ENCODE measurements at regions not wholly inside any gene's neighbourhood (a gene's known extent, or its start where the extent isn't known, plus 50 kb on each side); places are given as distances from the start of the nearest gene placed in this dataset.

- TF ChIP-seq POLR2A (IDR thresholded peaks at IDR 0.05) (no peak), CTCF (IDR thresholded peaks at IDR 0.05) (no peak)
These were observed 78.5 kb upstream of the AHI1 start for GRCh38 chr6:135576055-135576454.
